ENCODE measurements at regions not wholly inside any gene's neighbourhood (a gene's known extent, or its start where the extent isn't known, plus 50 kb on each side); places are given as distances from the start of the nearest gene placed in this dataset.

DNA sequence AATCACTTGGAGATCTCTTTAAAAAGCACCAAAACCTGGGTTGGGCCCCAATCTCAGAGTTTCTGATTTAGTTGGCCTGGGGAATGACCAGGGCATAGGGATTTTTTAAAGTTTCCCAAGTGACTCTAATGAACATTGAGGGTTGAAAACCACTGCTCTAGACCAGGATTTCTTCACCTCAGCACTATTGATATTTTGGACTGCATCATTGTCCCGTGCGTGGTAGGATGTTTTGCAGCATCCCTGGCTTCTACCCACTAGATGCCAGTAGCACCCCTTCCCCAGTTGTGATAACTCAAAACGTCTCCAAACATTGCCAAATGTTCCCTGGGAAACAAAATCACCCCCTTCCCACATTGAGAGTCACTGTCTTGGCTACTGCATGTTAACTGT is 61.8 kb downstream of the ATXN3L start:
- no peak for DNase-seq
- no peaks in the 10 kb centered on the region for H3K9me3 ChIP-seq (ENCODE audit: control insufficient read depth in 1 of 2, low read length in 2 of 2)
- no peaks in the 10 kb centered on the region for H3K27me3 Mint-ChIP-seq
- intact Hi-C loops (cut with micrococcal nuclease), result no loop called here
- CTCF ChIA-PET (ENCODE audit: partially characterized antibody), result no interaction called here
- no peaks in the 10 kb centered on the region for H3K36me3 Mint-ChIP-seq
- no peak overlapping the region for H3K4me3 ChIP-seq (ENCODE audit: low read length in 2 of 2)
- peaks cover 0 to 2% (median 0%) of the 10 kb centered on the region in 8 donors for H3K9me3 Mint-ChIP-seq
- no peaks in the 10 kb centered on the region for H3K27me3 ChIP-seq (ENCODE audit: insufficient read depth, low read length)
- H3K27ac ChIP-seq (ENCODE audit: low read depth, low read length), result no peak overlapping the region
- H3K4me1 ChIP-seq (ENCODE audit: insufficient read depth, low read length), result peaks cover 19% of the 10 kb centered on the region
- no peaks in the 10 kb centered on the region for H3K36me3 ChIP-seq (ENCODE audit: insufficient read depth, low read length)
- H3K4me1 Mint-ChIP-seq, result peaks cover 14 to 28% (median 21%) of the 10 kb centered on the region in 4 donors
- H3K4me3 Mint-ChIP-seq, result no peak overlapping the region
- POLR2A ChIA-PET (ENCODE audit: partially characterized antibody), result no interaction called here
- no peak overlapping the region for H3K27ac Mint-ChIP-seq

DNA sequence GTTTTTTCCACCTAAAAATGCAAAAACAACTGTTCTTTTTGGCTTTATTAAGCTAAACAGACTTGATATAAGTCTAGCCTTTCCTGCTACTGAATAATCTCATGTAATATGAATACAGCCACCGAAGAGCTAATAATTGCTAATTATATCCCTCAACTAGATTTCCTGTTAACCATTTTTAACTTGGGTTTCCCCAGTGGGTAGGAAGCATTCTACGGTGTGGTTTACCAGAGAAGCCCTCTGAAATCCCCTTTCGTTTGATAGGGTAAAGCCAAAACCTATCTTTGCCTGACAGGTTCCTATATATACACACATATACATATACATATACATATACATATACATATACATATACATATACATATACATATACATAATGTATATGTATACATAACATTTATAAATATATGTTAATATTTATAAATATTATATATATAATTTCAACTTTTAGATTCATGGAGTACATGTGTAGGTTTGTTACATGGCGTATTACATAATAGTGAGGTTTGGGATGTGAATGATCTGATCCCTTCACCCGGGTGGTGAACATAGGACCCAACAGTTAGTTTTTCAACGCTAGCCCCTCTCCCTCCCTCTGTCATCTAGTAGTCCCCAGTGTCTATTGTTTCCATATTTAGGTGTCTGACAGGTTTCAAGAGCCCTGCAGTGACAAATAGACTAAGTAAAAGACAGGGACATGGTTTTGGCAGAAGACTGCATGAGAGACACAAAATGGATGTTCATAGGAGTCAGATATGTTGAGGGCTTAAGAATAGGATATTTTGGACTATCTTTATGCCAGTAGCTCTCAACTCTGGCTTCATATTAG is 62.4 kb downstream of the ATXN3L start:
- Histone ChIP-seq H3K4me3 (ENCODE audit: low read length in 2 of 2) (no peak overlapping the region), H3K27ac (ENCODE audit: low read depth, low read length) (no peak overlapping the region), H3K9me3 (ENCODE audit: control insufficient read depth in 1 of 2, low read length in 2 of 2) (no peaks in the 10 kb centered on the region), H3K4me1 (ENCODE audit: insufficient read depth, low read length) (peaks cover 19% of the 10 kb centered on the region), H3K36me3 (ENCODE audit: insufficient read depth, low read length) (no peaks in the 10 kb centered on the region), H3K27me3 (ENCODE audit: insufficient read depth, low read length) (no peaks in the 10 kb centered on the region)
- DNase-seq, result peak in 1 of 5 donors; percentile 11
- POLR2A ChIA-PET (ENCODE audit: partially characterized antibody), result no interaction called here
- H3K27ac Mint-ChIP-seq, result no peak overlapping the region
- CTCF ChIA-PET (ENCODE audit: partially characterized antibody), result no interaction called here
- peak overlapping the region in 1 of 8 donors; percentile 0 for H3K4me3 Mint-ChIP-seq
- peaks cover 14 to 28% (median 21%) of the 10 kb centered on the region in 4 donors for H3K4me1 Mint-ChIP-seq
- intact Hi-C loops (cut with micrococcal nuclease), result no loop called here
- H3K9me3 Mint-ChIP-seq, result peaks cover 0 to 2% (median 0%) of the 10 kb centered on the region in 8 donors
- no peaks in the 10 kb centered on the region for H3K27me3 Mint-ChIP-seq
- H3K36me3 Mint-ChIP-seq, result no peaks in the 10 kb centered on the region

DNA sequence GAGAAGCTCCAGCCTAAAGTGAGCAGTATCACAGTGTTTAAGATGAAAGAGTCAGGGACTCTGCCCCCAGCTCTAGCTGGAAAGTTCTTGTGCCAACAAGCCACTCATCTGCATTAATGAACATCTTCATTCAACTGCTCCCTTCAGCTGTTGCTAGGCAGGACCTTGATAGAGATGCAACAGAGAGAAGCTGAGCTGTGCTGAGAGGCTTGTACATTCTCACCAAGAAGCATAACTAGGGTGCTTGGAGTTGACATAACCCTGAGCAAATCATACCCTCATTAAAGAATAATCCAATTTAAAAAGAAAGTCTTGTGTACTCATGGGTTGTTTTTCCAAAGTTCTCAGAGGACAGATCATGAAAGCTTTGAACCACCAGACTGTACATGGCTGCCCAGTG is 63.2 kb downstream of the ATXN3L start:
- no peaks in the 10 kb centered on the region for H3K36me3 ChIP-seq (ENCODE audit: insufficient read depth, low read length)
- intact Hi-C loops (cut with micrococcal nuclease), result no loop called here
- no peak for DNase-seq
- POLR2A ChIA-PET (ENCODE audit: partially characterized antibody), result no interaction called here
- Mint-ChIP-seq H3K27me3 (no peaks in the 10 kb centered on the region), H3K4me3 (no peak overlapping the region), H3K4me1 (peaks cover 14 to 33% (median 21%) of the 10 kb centered on the region in 4 donors), H3K9me3 (no peaks in the 10 kb centered on the region), H3K36me3 (no peaks in the 10 kb centered on the region), H3K27ac (no peak overlapping the region)
- H3K9me3 ChIP-seq (ENCODE audit: control insufficient read depth in 1 of 2, low read length in 2 of 2), result no peaks in the 10 kb centered on the region
- no peak overlapping the region for H3K4me3 ChIP-seq (ENCODE audit: low read length in 2 of 2)
- CTCF ChIA-PET (ENCODE audit: partially characterized antibody), result no interaction called here
- H3K4me1 ChIP-seq (ENCODE audit: insufficient read depth, low read length), result peaks cover 19% of the 10 kb centered on the region
- no peak overlapping the region for H3K27ac ChIP-seq (ENCODE audit: low read depth, low read length)
- no peaks in the 10 kb centered on the region for H3K27me3 ChIP-seq (ENCODE audit: insufficient read depth, low read length)

DNA sequence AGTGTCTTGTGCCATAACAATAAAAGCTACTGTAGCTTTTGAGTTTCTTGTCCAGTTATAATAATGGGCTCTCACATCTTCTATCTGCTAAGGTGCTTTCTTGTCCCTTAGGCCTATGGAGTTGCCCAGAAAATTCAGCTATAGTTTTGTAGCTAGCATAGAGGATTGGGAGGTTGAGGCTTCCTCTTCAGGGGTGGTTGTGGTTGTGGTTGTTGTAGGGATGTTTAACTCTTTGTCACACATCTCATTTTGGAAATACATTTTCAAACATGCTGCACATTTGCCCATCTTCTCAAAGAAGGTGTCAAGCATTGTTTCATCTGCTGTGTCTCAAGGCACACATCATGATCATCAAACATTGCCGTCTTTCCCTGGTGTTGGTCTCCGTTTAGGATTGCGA is 65.0 kb downstream of the ATXN3L start:
- no peak overlapping the region for H3K4me3 ChIP-seq (ENCODE audit: low read length in 2 of 2)
- no peak overlapping the region for H3K27ac ChIP-seq (ENCODE audit: low read depth, low read length)
- CTCF ChIA-PET (ENCODE audit: partially characterized antibody), result no interaction called here
- no peak overlapping the region for H3K4me3 Mint-ChIP-seq
- H3K4me1 Mint-ChIP-seq, result peaks cover 14 to 33% (median 22%) of the 10 kb centered on the region in 4 donors
- H3K36me3 ChIP-seq (ENCODE audit: insufficient read depth, low read length), result no peaks in the 10 kb centered on the region
- no peaks in the 10 kb centered on the region for H3K36me3 Mint-ChIP-seq
- H3K27me3 Mint-ChIP-seq, result no peaks in the 10 kb centered on the region
- no peak for DNase-seq
- H3K9me3 ChIP-seq (ENCODE audit: control insufficient read depth in 1 of 2, low read length in 2 of 2), result no peaks in the 10 kb centered on the region
- peak overlapping the region in 1 of 7 donors; percentile 19 for H3K27ac Mint-ChIP-seq
- H3K4me1 ChIP-seq (ENCODE audit: insufficient read depth, low read length), result peaks cover 19% of the 10 kb centered on the region
- H3K27me3 ChIP-seq (ENCODE audit: insufficient read depth, low read length), result no peaks in the 10 kb centered on the region
- POLR2A ChIA-PET (ENCODE audit: partially characterized antibody), result interaction anchor here (0.6 kb wide), 1 partner anchor 157 kb away, joined by 3 read pairs; no protein-coding TSS in a partner anchor
- no peaks in the 10 kb centered on the region for H3K9me3 Mint-ChIP-seq
- intact Hi-C loops (cut with micrococcal nuclease), result no loop called here

DNA sequence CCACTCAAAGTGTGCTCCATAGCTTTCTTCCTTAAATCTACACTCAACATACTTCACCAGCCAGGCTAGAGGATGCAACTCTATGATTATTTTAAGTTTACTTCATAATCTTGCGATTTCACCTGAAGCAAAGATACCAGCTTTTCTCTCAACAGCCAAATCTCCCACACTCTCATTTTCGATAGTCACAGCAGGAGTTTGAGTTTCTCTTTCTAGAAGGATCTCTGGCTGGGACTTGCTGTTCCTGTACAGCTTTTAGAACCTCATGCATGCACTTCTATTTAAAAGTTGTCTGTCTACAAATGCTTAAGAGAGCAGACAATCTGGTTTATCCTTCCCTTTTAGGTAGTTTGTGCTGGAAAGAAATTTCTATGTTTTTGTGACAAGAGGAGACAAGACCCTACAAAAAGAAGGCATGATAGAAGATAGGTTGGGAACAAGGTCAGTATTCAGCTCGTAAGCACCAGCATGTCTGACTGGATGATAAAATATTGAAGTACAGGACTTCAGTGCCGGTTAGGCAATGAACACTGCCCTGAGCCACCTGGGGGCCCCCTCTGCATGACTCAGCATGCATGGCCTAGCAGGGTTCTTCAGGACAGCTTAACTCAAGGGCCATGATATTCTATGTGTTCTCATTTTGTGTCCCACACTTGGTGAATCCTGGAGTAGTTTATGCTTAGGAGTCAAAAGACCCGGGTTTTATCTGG is 65.6 kb downstream of the ATXN3L start:
- intact Hi-C loops (cut with micrococcal nuclease), result no loop called here
- Mint-ChIP-seq H3K4me1 (peaks cover 14 to 33% (median 22%) of the 10 kb centered on the region in 4 donors), H3K27ac (peak overlapping the region in 1 of 7 donors; percentile 44), H3K36me3 (no peaks in the 10 kb centered on the region), H3K27me3 (no peaks in the 10 kb centered on the region), H3K9me3 (no peaks in the 10 kb centered on the region), H3K4me3 (peak overlapping the region in 1 of 8 donors; percentile 5)
- CTCF ChIA-PET (ENCODE audit: partially characterized antibody), result interaction anchor here (0.5 kb wide), 1 partner anchor 263 kb away, joined by 3 read pairs; no protein-coding TSS in a partner anchor
- Histone ChIP-seq H3K9me3 (ENCODE audit: control insufficient read depth in 1 of 2, low read length in 2 of 2) (no peaks in the 10 kb centered on the region), H3K36me3 (ENCODE audit: insufficient read depth, low read length) (no peaks in the 10 kb centered on the region), H3K4me1 (ENCODE audit: insufficient read depth, low read length) (peaks cover 19% of the 10 kb centered on the region), H3K4me3 (ENCODE audit: low read length in 2 of 2) (no peak overlapping the region), H3K27ac (ENCODE audit: low read depth, low read length) (no peak overlapping the region), H3K27me3 (ENCODE audit: insufficient read depth, low read length) (no peaks in the 10 kb centered on the region)
- no peak for DNase-seq
- POLR2A ChIA-PET (ENCODE audit: partially characterized antibody), result no interaction called here

DNA sequence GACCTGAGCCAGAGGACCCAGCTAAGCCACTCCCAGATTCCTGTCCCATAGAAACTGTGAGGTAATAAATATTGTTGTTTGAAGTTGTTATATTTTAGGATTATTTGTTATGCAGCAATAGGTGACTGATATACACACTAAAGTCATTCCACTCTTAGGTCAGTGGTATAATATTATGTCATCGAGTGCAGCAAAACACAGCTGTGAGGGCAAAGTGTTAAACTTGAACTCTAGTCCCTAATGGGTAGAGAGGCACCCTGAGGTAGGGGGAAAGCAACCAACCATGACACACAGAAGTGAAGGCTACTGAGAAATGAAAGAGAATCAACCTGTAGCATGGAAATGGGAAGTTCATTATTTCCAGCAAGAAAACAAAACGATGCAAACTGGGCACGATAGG is 66.6 kb downstream of the ATXN3L start:
- Histone ChIP-seq H3K4me1 (ENCODE audit: insufficient read depth, low read length) (peaks cover 19% of the 10 kb centered on the region), H3K27me3 (ENCODE audit: insufficient read depth, low read length) (no peaks in the 10 kb centered on the region), H3K4me3 (ENCODE audit: low read length in 2 of 2) (no peak overlapping the region), H3K9me3 (ENCODE audit: control insufficient read depth in 1 of 2, low read length in 2 of 2) (no peaks in the 10 kb centered on the region), H3K27ac (ENCODE audit: low read depth, low read length) (no peak overlapping the region), H3K36me3 (ENCODE audit: insufficient read depth, low read length) (no peaks in the 10 kb centered on the region)
- no peaks in the 10 kb centered on the region for H3K27me3 Mint-ChIP-seq
- intact Hi-C loops (cut with micrococcal nuclease), result no loop called here
- H3K27ac Mint-ChIP-seq, result peak overlapping the region in 2 of 7 donors; percentile 7 to 49
- no peaks in the 10 kb centered on the region for H3K36me3 Mint-ChIP-seq
- peaks cover 14 to 33% (median 22%) of the 10 kb centered on the region in 4 donors for H3K4me1 Mint-ChIP-seq
- ChIA-PET POLR2A (ENCODE audit: partially characterized antibody) (no interaction called here), CTCF (ENCODE audit: partially characterized antibody) (no interaction called here)
- no peaks in the 10 kb centered on the region for H3K9me3 Mint-ChIP-seq
- DNase-seq, result no peak
- no peak overlapping the region for H3K4me3 Mint-ChIP-seq

DNA sequence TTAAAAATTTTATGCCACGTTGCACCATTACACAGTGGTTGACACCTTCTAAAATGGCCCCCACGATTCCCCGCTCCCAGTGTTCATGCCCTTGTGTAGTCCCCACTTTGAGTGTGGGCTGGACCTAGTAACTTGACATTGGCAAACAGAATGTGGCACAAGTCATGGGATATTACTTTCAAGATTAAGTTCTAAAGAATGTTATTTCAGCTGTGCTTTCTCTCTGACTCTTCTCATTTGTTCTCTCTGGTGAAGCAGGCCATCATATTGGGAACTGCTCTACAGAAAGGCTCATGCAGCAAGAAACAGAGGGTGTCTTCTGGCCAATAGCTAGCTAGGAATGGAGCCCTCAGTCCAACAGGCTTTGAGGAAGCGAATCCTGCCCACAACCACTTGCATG is 67.1 kb downstream of the ATXN3L start:
- Mint-ChIP-seq H3K27ac (no peak overlapping the region), H3K27me3 (no peaks in the 10 kb centered on the region), H3K36me3 (no peaks in the 10 kb centered on the region), H3K4me1 (peaks cover 14 to 33% (median 22%) of the 10 kb centered on the region in 4 donors), H3K4me3 (no peak overlapping the region), H3K9me3 (no peaks in the 10 kb centered on the region)
- no peak overlapping the region for H3K27ac ChIP-seq (ENCODE audit: low read depth, low read length)
- no peak for DNase-seq
- H3K4me1 ChIP-seq (ENCODE audit: insufficient read depth, low read length), result peaks cover 19% of the 10 kb centered on the region
- H3K9me3 ChIP-seq (ENCODE audit: control insufficient read depth in 1 of 2, low read length in 2 of 2), result no peaks in the 10 kb centered on the region
- H3K4me3 ChIP-seq (ENCODE audit: low read length in 2 of 2), result no peak overlapping the region
- H3K36me3 ChIP-seq (ENCODE audit: insufficient read depth, low read length), result no peaks in the 10 kb centered on the region
- CTCF ChIA-PET (ENCODE audit: partially characterized antibody), result no interaction called here
- no peaks in the 10 kb centered on the region for H3K27me3 ChIP-seq (ENCODE audit: insufficient read depth, low read length)
- intact Hi-C loops (cut with micrococcal nuclease), result no loop called here
- POLR2A ChIA-PET (ENCODE audit: partially characterized antibody), result no interaction called here

Data from CD4-positive, alpha-beta memory T cell (primary cell).